ENCODE measurements at regions not wholly inside any gene's neighbourhood (a gene's known extent, or its start where the extent isn't known, plus 50 kb on each side); places are given as distances from the start of the nearest gene placed in this dataset.

- TF ChIP-seq, protein P1, sequence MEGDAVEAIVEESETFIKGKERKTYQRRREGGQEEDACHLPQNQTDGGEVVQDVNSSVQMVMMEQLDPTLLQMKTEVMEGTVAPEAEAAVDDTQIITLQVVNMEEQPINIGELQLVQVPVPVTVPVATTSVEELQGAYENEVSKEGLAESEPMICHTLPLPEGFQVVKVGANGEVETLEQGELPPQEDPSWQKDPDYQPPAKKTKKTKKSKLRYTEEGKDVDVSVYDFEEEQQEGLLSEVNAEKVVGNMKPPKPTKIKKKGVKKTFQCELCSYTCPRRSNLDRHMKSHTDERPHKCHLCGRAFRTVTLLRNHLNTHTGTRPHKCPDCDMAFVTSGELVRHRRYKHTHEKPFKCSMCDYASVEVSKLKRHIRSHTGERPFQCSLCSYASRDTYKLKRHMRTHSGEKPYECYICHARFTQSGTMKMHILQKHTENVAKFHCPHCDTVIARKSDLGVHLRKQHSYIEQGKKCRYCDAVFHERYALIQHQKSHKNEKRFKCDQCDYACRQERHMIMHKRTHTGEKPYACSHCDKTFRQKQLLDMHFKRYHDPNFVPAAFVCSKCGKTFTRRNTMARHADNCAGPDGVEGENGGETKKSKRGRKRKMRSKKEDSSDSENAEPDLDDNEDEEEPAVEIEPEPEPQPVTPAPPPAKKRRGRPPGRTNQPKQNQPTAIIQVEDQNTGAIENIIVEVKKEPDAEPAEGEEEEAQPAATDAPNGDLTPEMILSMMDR (IDR thresholded peaks at IDR 0.05; ENCODE audit: low read length), result no peak
- no peak for TF ChIP-seq EZH2 (IDR thresholded peaks at IDR 0.05; ENCODE audit: borderline replicate concordance, low read length)
These were observed 344.6 kb downstream of the MMUT start for GRCh38 chr6:49118478-49118877.

All from OCI-LY1 (cell line).